PFSK-1 (cell line): ENCODE measurements at regions not wholly inside any gene's neighbourhood (a gene's known extent, or its start where the extent isn't known, plus 50 kb on each side); places are given as distances from the start of the nearest gene placed in this dataset.

Experiments
- SIN3A ChIP-seq: IDR thresholded peaks from 2 replicates; pipeline ENCODE4 v1.6.1; 2012; ENCODE audit warnings: mild to moderate bottlenecking, low read length, moderate library complexity, borderline replicate concordance; ENCODE audit not compliant: insufficient read depth
- TF ChIP-seq, protein P1 (sequence below), 2 experiments: IDR thresholded peaks; 2 replicates each; pipeline versions ENCODE4 v1.6.1 to v1.8.0; 2011 to 2012; ENCODE audit warnings: low read depth in 2 of 2, low read length in 2 of 2, control low read depth in 1 of 2, inconsistent platforms in 1 of 2, mild to moderate bottlenecking in 1 of 2, moderate library complexity in 1 of 2; ENCODE audit not compliant: insufficient read depth in 1 of 2

- TF ChIP-seq SIN3A, result no peak
- TF ChIP-seq, protein P1, sequence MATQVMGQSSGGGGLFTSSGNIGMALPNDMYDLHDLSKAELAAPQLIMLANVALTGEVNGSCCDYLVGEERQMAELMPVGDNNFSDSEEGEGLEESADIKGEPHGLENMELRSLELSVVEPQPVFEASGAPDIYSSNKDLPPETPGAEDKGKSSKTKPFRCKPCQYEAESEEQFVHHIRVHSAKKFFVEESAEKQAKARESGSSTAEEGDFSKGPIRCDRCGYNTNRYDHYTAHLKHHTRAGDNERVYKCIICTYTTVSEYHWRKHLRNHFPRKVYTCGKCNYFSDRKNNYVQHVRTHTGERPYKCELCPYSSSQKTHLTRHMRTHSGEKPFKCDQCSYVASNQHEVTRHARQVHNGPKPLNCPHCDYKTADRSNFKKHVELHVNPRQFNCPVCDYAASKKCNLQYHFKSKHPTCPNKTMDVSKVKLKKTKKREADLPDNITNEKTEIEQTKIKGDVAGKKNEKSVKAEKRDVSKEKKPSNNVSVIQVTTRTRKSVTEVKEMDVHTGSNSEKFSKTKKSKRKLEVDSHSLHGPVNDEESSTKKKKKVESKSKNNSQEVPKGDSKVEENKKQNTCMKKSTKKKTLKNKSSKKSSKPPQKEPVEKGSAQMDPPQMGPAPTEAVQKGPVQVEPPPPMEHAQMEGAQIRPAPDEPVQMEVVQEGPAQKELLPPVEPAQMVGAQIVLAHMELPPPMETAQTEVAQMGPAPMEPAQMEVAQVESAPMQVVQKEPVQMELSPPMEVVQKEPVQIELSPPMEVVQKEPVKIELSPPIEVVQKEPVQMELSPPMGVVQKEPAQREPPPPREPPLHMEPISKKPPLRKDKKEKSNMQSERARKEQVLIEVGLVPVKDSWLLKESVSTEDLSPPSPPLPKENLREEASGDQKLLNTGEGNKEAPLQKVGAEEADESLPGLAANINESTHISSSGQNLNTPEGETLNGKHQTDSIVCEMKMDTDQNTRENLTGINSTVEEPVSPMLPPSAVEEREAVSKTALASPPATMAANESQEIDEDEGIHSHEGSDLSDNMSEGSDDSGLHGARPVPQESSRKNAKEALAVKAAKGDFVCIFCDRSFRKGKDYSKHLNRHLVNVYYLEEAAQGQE (IDR thresholded peaks at IDR 0.05; ENCODE audit: insufficient read depth in 1 of 2, low read depth in 2 of 2, low read length in 2 of 2), result no peak
Observed at GRCh38 chr14:58821421-58821820, 183.7 kb downstream of the DACT1 start.
